Naive thymus-derived CD4-positive, alpha-beta T cell (primary cell): ENCODE measurements at regions not wholly inside any gene's neighbourhood (a gene's known extent, or its start where the extent isn't known, plus 50 kb on each side); places are given as distances from the start of the nearest gene placed in this dataset.

Experiments used
- ATAC-seq: fragments of 150-1000 bp; cut with Tn5 transposase; 2 replicates; pipeline ENCODE4 v1.10.0; 2021; ENCODE audit warnings: mild to moderate bottlenecking, moderate library complexity
- CTCF ChIA-PET: fragments of 350-600 bp; sonication (Branson Sonifier 250); formaldehyde crosslinking; loops from one replicate; lab custom pipeline; 2021; ENCODE audit warnings: antibody characterized with exemption; lab: Charles Lee
- POLR2A ChIA-PET: fragments of 350-600 bp; sonication (Branson Sonifier 250); formaldehyde crosslinking; loops from one replicate; lab custom pipeline; 2021; ENCODE audit warnings: antibody characterized with exemption, inconsistent platforms; lab: Charles Lee
- DNase-seq, 9 donors: peaks; one replicate each; pipeline versions ENCODE4 v3.0.0 to v3.0.0-alpha.2; 2020 to 2022; ENCODE audit warnings: mixed read lengths in 1 of 9
- H3K27ac ChIP-seq: one replicate; pipeline ENCODE4 v1.7.0; 2013; ENCODE audit warnings: mild to moderate bottlenecking, low read depth, low read length, moderate library complexity
- H3K27me3 ChIP-seq, 2 donors: one replicate each; pipeline ENCODE4 v1.7.0; 2013; ENCODE audit warnings: low read length in 2 of 2, mild to moderate bottlenecking in 2 of 2, moderate library complexity in 2 of 2; ENCODE audit not compliant: control insufficient read depth in 2 of 2, insufficient read depth in 2 of 2
- H3K36me3 ChIP-seq, 3 experiments: 1 replicate in 2 of 3; 2 replicates in 1 of 3; pipeline ENCODE4 v1.7.0; 2013; ENCODE audit warnings: low read length in 3 of 3, mild to moderate bottlenecking in 3 of 3, moderate library complexity in 1 of 3; ENCODE audit not compliant: insufficient read depth in 3 of 3, control insufficient read depth in 2 of 3
- H3K4me1 ChIP-seq, 2 donors: one replicate each; pipeline ENCODE4 v1.7.0; 2013; ENCODE audit warnings: low read length in 2 of 2, mild to moderate bottlenecking in 2 of 2, moderate library complexity in 1 of 2; ENCODE audit not compliant: control insufficient read depth in 2 of 2, insufficient read depth in 2 of 2
- H3K4me3 ChIP-seq: 2 replicates; pipeline ENCODE4 v1.7.0; 2013; ENCODE audit warnings: mild to moderate bottlenecking, low read length
- H3K9me3 ChIP-seq, 3 experiments: 1 replicate in 2 of 3; 2 replicates in 1 of 3; pipeline ENCODE4 v1.7.0; 2013; ENCODE audit warnings: low read length in 3 of 3; ENCODE audit not compliant: control insufficient read depth in 2 of 3
- H3K27ac Mint-ChIP-seq, 9 donors: one replicate each; pipeline ENCODE4 v1.8.0; 2020 to 2022; ENCODE audit warnings: mixed read lengths in 9 of 9, mild to moderate bottlenecking in 8 of 9, moderate library complexity in 5 of 9, inconsistent platforms in 2 of 9
- H3K27me3 Mint-ChIP-seq, 5 donors: one replicate each; pipeline ENCODE4 v1.8.0; 2021 to 2022; ENCODE audit warnings: mixed read lengths in 5 of 5, mild to moderate bottlenecking in 1 of 5
- H3K36me3 Mint-ChIP-seq, 5 donors: one replicate each; pipeline ENCODE4 v1.8.0; 2020 to 2022; ENCODE audit warnings: mixed read lengths in 5 of 5, mild to moderate bottlenecking in 3 of 5, inconsistent platforms in 1 of 5
- H3K4me1 Mint-ChIP-seq, 7 donors: one replicate each; pipeline ENCODE4 v1.8.0; 2020 to 2022; ENCODE audit warnings: mixed read lengths in 7 of 7, mild to moderate bottlenecking in 3 of 7, inconsistent platforms in 1 of 7
- H3K4me3 Mint-ChIP-seq, 10 donors: one replicate each; pipeline ENCODE4 v1.8.0; 2020 to 2022; ENCODE audit warnings: mild to moderate bottlenecking in 10 of 10, mixed read lengths in 10 of 10, moderate library complexity in 6 of 10, inconsistent platforms in 2 of 10
- H3K9me3 Mint-ChIP-seq, 11 donors: one replicate each; pipeline ENCODE4 v1.8.0; 2020 to 2022; ENCODE audit warnings: mixed read lengths in 11 of 11, mild to moderate bottlenecking in 4 of 11, inconsistent platforms in 1 of 11, moderate library complexity in 1 of 11
- intact Hi-C, 2 donors: fragments of 100-400 bp; cut with micrococcal nuclease; formaldehyde crosslinking; loops; one replicate each; pipeline ENCODE4 v1.15.1; 2023

DNA sequence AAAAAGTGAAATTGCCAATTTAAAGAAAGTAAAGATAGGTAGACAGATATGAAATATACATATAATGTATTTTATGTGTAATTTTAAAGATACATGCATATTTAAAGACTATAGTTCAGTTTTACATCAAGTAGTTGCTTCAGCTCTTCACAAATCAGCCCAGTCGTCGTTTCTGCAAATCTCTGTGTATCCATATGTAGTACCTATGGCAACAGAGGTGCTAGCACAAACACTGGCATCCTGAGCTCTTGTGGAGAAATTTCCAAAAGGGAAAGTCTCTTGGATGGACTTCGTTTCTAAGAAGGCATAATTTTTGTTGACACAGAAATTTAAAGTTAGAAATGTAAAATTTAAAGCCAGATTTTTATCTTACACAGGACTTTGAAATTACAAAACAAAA lies 1284.7 kb downstream of the ROBO1 start:
- ATAC-seq, result no peak
- CTCF ChIA-PET, result no interaction called here
- Mint-ChIP-seq H3K4me1 (no peaks in the 10 kb centered on the region), H3K27me3 (no peaks in the 10 kb centered on the region), H3K4me3 (no peak overlapping the region), H3K9me3 (peaks cover 2 to 24% (median 4%) of the 10 kb centered on the region in 11 donors), H3K36me3 (no peaks in the 10 kb centered on the region), H3K27ac (no peak overlapping the region)
- intact Hi-C loops, result no loop called here
- Histone ChIP-seq H3K4me1 (no peaks in the 10 kb centered on the region), H3K9me3 (peaks cover 0 to 4% (median 0%) of the 10 kb centered on the region in 3 experiments), H3K4me3 (no peak overlapping the region), H3K36me3 (no peaks in the 10 kb centered on the region), H3K27ac (no peak overlapping the region), H3K27me3 (no peaks in the 10 kb centered on the region)
- no peak for DNase-seq
- POLR2A ChIA-PET, result no interaction called here

DNA sequence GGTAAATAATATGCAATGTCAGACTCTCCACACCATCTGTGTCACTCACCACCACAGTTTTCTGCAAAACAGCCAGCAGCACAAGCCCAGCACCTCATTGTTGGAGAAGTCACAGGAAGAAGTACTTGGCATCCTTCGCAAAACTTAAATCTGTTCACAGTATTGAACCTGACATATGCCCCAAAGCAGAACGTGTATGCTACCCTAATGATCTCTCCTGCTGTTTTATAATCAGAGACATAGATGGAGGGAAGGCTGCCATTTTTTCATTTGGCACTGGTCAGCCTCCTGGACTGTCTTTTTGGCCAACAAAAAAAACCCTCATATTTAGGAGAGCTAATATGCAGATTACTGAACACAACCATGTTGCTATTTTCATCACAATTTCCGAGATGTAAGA lies 1272.9 kb downstream of the ROBO1 start:
- CTCF ChIA-PET, result interaction anchor here (0.5 to 0.6 kb wide), 2 partner anchors 23 to 251 kb away, joined by 3 read pairs; no protein-coding TSS in a partner anchor
- Mint-ChIP-seq H3K4me1 (no peaks in the 10 kb centered on the region), H3K36me3 (no peaks in the 10 kb centered on the region), H3K9me3 (peaks cover 0 to 9% (median 4%) of the 10 kb centered on the region in 11 donors), H3K27ac (no peak overlapping the region), H3K4me3 (no peak overlapping the region), H3K27me3 (no peaks in the 10 kb centered on the region)
- H3K27me3 ChIP-seq, result no peaks in the 10 kb centered on the region
- no peak overlapping the region for H3K27ac ChIP-seq
- no peaks in the 10 kb centered on the region for H3K36me3 ChIP-seq
- H3K9me3 ChIP-seq, result no peaks in the 10 kb centered on the region
- no peak overlapping the region for H3K4me3 ChIP-seq
- DNase-seq (no peak), ATAC-seq (no peak)
- no peaks in the 10 kb centered on the region for H3K4me1 ChIP-seq
- intact Hi-C loops, result no loop called here
- POLR2A ChIA-PET, result no interaction called here

DNA sequence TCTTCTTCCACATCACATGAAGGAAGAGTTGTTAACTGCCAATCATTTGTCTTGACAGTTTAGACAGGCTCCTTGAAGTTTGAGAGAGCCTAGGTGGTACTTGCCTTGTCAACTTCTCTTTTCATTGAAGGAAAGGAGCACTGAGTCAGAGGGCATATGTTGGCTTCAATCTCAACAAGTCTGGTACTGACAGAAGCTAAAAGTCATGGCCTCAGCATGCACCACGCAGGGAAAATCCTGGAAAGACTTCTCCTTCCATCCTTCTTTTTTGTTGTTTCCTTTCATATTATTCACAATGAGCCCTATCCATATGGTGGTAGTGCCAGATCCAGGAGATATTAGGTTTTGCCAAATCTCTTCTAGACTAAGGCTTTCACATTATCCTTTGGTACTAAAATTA lies 1272.5 kb downstream of the ROBO1 start:
- ChIA-PET POLR2A (no interaction called here), CTCF (interaction anchor here (0.6 kb wide), 1 partner anchor 24 kb away, joined by 3 read pairs; no protein-coding TSS in a partner anchor)
- Histone ChIP-seq H3K4me3 (no peak overlapping the region), H3K9me3 (no peaks in the 10 kb centered on the region), H3K4me1 (no peaks in the 10 kb centered on the region), H3K27me3 (no peaks in the 10 kb centered on the region), H3K27ac (no peak overlapping the region), H3K36me3 (no peaks in the 10 kb centered on the region)
- no peaks in the 10 kb centered on the region for H3K27me3 Mint-ChIP-seq
- intact Hi-C loops, result no loop called here
- H3K4me3 Mint-ChIP-seq, result no peak overlapping the region
- no peaks in the 10 kb centered on the region for H3K4me1 Mint-ChIP-seq
- ATAC-seq, result no peak
- DNase-seq, result no peak
- H3K27ac Mint-ChIP-seq, result no peak overlapping the region
- no peaks in the 10 kb centered on the region for H3K36me3 Mint-ChIP-seq
- H3K9me3 Mint-ChIP-seq, result peaks cover 0 to 9% (median 4%) of the 10 kb centered on the region in 11 donors

DNA sequence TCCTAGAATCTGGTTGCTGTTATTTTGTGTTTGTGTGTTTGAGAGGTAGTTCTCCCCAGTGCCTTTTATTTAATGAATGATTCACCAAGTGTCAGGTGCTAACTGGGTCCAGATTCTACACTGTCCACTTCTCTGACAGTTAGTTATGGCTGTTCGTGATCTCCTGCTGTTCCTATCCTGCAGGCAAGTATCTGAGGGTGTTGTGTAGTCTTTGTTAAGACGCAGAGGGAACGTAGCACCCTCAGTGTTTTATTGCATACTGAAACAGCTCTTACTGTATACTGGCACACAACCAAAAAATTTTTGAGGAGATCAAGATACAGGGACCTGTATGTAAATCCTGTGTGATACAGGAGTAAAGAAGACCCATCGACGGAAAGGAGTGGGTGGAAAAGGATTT lies 1271.3 kb downstream of the ROBO1 start:
- Mint-ChIP-seq H3K4me1 (no peaks in the 10 kb centered on the region), H3K4me3 (no peak overlapping the region), H3K27ac (no peak overlapping the region), H3K27me3 (no peaks in the 10 kb centered on the region), H3K36me3 (no peaks in the 10 kb centered on the region), H3K9me3 (peaks cover 0 to 14% (median 7%) of the 10 kb centered on the region in 11 donors)
- no peaks in the 10 kb centered on the region for H3K36me3 ChIP-seq
- H3K9me3 ChIP-seq, result no peaks in the 10 kb centered on the region
- DNase-seq (no peak), ATAC-seq (no peak)
- CTCF ChIA-PET, result no interaction called here
- intact Hi-C loops, result no loop called here
- no peak overlapping the region for H3K4me3 ChIP-seq
- no peaks in the 10 kb centered on the region for H3K27me3 ChIP-seq
- POLR2A ChIA-PET, result no interaction called here
- H3K27ac ChIP-seq, result no peak overlapping the region
- H3K4me1 ChIP-seq, result no peaks in the 10 kb centered on the region

DNA sequence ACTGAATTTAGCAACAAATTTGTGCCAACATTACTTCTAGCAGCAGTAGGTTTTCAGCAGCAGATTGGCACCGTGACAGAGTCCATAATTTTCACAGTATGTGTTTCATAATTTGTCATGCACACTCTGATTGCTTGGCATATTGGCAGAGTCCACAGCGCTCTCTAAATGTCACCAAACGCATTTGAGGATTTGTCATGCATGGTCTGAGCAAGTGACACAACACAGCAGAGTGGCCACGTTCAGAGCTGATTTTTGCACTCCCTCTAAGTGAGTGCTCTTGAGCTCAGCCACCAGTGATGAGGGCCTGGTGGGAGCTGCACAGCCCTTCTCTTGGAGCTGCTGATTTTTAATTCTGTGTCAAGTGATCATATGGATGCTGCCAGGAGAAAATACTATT lies 1270.8 kb downstream of the ROBO1 start:
- DNase-seq (no peak), ATAC-seq (no peak)
- ChIA-PET CTCF (no interaction called here), POLR2A (no interaction called here)
- H3K27ac Mint-ChIP-seq, result no peak overlapping the region
- no peaks in the 10 kb centered on the region for H3K4me1 Mint-ChIP-seq
- no peaks in the 10 kb centered on the region for H3K27me3 Mint-ChIP-seq
- no peaks in the 10 kb centered on the region for H3K36me3 ChIP-seq
- H3K4me3 Mint-ChIP-seq, result no peak overlapping the region
- H3K4me1 ChIP-seq, result no peaks in the 10 kb centered on the region
- intact Hi-C loops, result no loop called here
- no peak overlapping the region for H3K27ac ChIP-seq
- peaks cover 0 to 14% (median 7%) of the 10 kb centered on the region in 11 donors for H3K9me3 Mint-ChIP-seq
- no peaks in the 10 kb centered on the region for H3K9me3 ChIP-seq
- H3K27me3 ChIP-seq, result no peaks in the 10 kb centered on the region
- no peaks in the 10 kb centered on the region for H3K36me3 Mint-ChIP-seq
- H3K4me3 ChIP-seq, result no peak overlapping the region

DNA sequence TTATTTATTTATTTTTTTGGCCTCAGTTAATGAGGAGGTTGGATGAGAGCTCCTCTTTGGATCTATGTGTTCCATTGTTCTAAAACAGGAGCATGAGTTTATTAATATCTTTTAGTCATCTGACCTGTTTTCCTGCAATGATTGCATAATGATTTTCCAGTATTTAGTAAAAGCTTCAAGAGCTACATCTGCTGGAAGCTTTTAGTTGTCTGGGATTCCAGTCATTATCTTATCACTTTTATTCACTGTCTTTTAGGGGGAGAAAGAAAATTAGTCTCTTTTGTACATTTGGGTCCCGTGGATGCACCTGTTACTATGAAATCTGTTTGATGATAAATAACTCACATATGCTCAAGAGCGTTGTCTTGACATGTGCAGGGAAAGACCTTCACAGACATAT lies 1270.0 kb downstream of the ROBO1 start:
- Mint-ChIP-seq H3K27me3 (no peaks in the 10 kb centered on the region), H3K9me3 (peaks cover 0 to 14% (median 7%) of the 10 kb centered on the region in 11 donors), H3K4me3 (no peak overlapping the region), H3K36me3 (no peaks in the 10 kb centered on the region), H3K27ac (no peak overlapping the region), H3K4me1 (no peaks in the 10 kb centered on the region)
- ChIA-PET CTCF (no interaction called here), POLR2A (no interaction called here)
- H3K27ac ChIP-seq, result no peak overlapping the region
- ATAC-seq, result no peak
- H3K4me3 ChIP-seq, result no peak overlapping the region
- H3K4me1 ChIP-seq, result no peaks in the 10 kb centered on the region
- intact Hi-C loops, result no loop called here
- H3K9me3 ChIP-seq, result no peaks in the 10 kb centered on the region
- no peaks in the 10 kb centered on the region for H3K36me3 ChIP-seq
- DNase-seq, result no peak
- no peaks in the 10 kb centered on the region for H3K27me3 ChIP-seq

DNA sequence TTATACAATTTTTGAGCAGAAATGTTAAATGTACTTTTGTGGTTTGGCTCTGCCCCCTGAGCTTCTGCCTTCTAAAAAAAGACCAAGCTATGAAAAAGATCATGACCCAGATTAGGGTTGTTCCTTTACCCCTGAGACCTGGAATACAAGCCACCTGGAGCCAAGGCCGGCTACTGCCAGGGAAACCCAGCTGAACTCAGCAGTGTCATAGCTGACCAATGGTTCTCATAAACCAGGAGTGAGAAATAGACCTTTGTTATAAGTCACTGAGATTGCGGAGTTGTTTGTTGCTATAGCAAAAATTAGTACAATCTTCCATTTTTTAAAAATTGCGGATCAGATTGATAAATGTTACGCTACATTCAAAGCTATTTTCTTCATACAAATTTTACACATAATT lies 1261.7 kb downstream of the ROBO1 start:
- DNase-seq, result no peak
- H3K4me3 Mint-ChIP-seq, result no peak overlapping the region
- POLR2A ChIA-PET, result no interaction called here

More for the DNA sequence above, 1261.7 kb downstream of the ROBO1 start:
- intact Hi-C loops, result no loop called here
- Histone ChIP-seq H3K36me3 (no peaks in the 10 kb centered on the region), H3K4me3 (no peak overlapping the region), H3K4me1 (no peaks in the 10 kb centered on the region), H3K9me3 (no peaks in the 10 kb centered on the region), H3K27ac (no peak overlapping the region), H3K27me3 (no peaks in the 10 kb centered on the region)
- no peak overlapping the region for H3K27ac Mint-ChIP-seq
- H3K36me3 Mint-ChIP-seq, result no peaks in the 10 kb centered on the region
- no peaks in the 10 kb centered on the region for H3K27me3 Mint-ChIP-seq
- CTCF ChIA-PET, result no interaction called here
- H3K4me1 Mint-ChIP-seq, result no peaks in the 10 kb centered on the region
- H3K9me3 Mint-ChIP-seq, result peaks cover 2 to 27% (median 10%) of the 10 kb centered on the region in 11 donors
- no peak for ATAC-seq
